ENCODE measurements at regions not wholly inside any gene's neighbourhood (a gene's known extent, or its start where the extent isn't known, plus 50 kb on each side); places are given as distances from the start of the nearest gene placed in this dataset.

GRCh38 chr17:71765437-71765836, 355.4 kb upstream of the SOX9 start:
- no peak overlapping the region for H3K4me3 ChIP-seq (ENCODE audit: insufficient read depth, low read length, poor library complexity, severe bottlenecking)
- H3K9me2 ChIP-seq (replicated peaks; ENCODE audit: insufficient read depth, low read length) = no peaks in the 10 kb centered on the region
- H3K9ac ChIP-seq (ENCODE audit: low read length) = no peak overlapping the region
- H3K4me2 ChIP-seq (ENCODE audit: low read depth, low read length, poor library complexity, severe bottlenecking) = no peak overlapping the region
- no peaks in the 10 kb centered on the region for H4K20me1 ChIP-seq (ENCODE audit: low read depth, low read length)
- H3F3A ChIP-seq (ENCODE audit: insufficient read depth) = no peaks in the 10 kb centered on the region
- H3K36me3 ChIP-seq (ENCODE audit: low read length) = no peaks in the 10 kb centered on the region
- TF ChIP-seq CTCF (IDR thresholded peaks at IDR 0.05; ENCODE audit: insufficient read depth, low read length, poor library complexity, severe bottlenecking) = no peak
- no peak for TF ChIP-seq EZH2phosphoT487 (conservative IDR thresholded peaks at IDR 0.05; ENCODE audit: low read length)
- no peak overlapping the region for H2AFZ ChIP-seq (ENCODE audit: low read depth, low read length, severe bottlenecking)
- H3K27me3 ChIP-seq (ENCODE audit: low read length) = no peaks in the 10 kb centered on the region; the same call in 1 of the 2 replicates
- H3K27ac ChIP-seq (ENCODE audit: low read depth, low read length) = no peak overlapping the region
- H3K79me2 ChIP-seq (ENCODE audit: insufficient read depth, low read length) = no peaks in the 10 kb centered on the region
- no peaks in the 10 kb centered on the region for H3K9me3 ChIP-seq (ENCODE audit: insufficient read depth, low read length)

GRCh38 chr17:71769850-71770249, 351.0 kb upstream of the SOX9 start:
- H3K27me3 ChIP-seq (ENCODE audit: low read length) = no peaks in the 10 kb centered on the region; the same call in 1 of the 2 replicates
- H3K9ac ChIP-seq (ENCODE audit: low read length) = no peak overlapping the region
- H3K4me2 ChIP-seq (ENCODE audit: low read depth, low read length, poor library complexity, severe bottlenecking) = no peak overlapping the region
- H3K9me3 ChIP-seq (ENCODE audit: insufficient read depth, low read length) = no peaks in the 10 kb centered on the region
- no peak overlapping the region for H2AFZ ChIP-seq (ENCODE audit: low read depth, low read length, severe bottlenecking)
- no peaks in the 10 kb centered on the region for H3K36me3 ChIP-seq (ENCODE audit: low read length)
- H3K9me2 ChIP-seq (replicated peaks; ENCODE audit: insufficient read depth, low read length) = no peaks in the 10 kb centered on the region
- H3K4me3 ChIP-seq (ENCODE audit: insufficient read depth, low read length, poor library complexity, severe bottlenecking) = no peak overlapping the region
- no peak overlapping the region for H3K27ac ChIP-seq (ENCODE audit: low read depth, low read length)
- H3K79me2 ChIP-seq (ENCODE audit: insufficient read depth, low read length) = no peaks in the 10 kb centered on the region
- H4K20me1 ChIP-seq (ENCODE audit: low read depth, low read length) = no peaks in the 10 kb centered on the region
- no peak for TF ChIP-seq EZH2phosphoT487 (conservative IDR thresholded peaks at IDR 0.05; ENCODE audit: low read length)
- no peak for TF ChIP-seq CTCF (IDR thresholded peaks at IDR 0.05; ENCODE audit: insufficient read depth, low read length, poor library complexity, severe bottlenecking)
- no peaks in the 10 kb centered on the region for H3F3A ChIP-seq (ENCODE audit: insufficient read depth)

GRCh38 chr17:71777048-71777640, 343.7 kb upstream of the SOX9 start:
- H3F3A ChIP-seq (ENCODE audit: insufficient read depth) = no peaks in the 10 kb centered on the region
- H3K27me3 ChIP-seq (ENCODE audit: low read length) = no peaks in the 10 kb centered on the region
- no peak overlapping the region for H3K9ac ChIP-seq (ENCODE audit: low read length)
- H3K27ac ChIP-seq (ENCODE audit: low read depth, low read length) = no peak overlapping the region
- TF ChIP-seq EZH2phosphoT487 (conservative IDR thresholded peaks at IDR 0.05; ENCODE audit: low read length) = no peak
- no peak for TF ChIP-seq CTCF (IDR thresholded peaks at IDR 0.05; ENCODE audit: insufficient read depth, low read length, poor library complexity, severe bottlenecking)
- no peaks in the 10 kb centered on the region for H3K36me3 ChIP-seq (ENCODE audit: low read length)
- no peaks in the 10 kb centered on the region for H3K9me3 ChIP-seq (ENCODE audit: insufficient read depth, low read length)
- H3K9me2 ChIP-seq (replicated peaks; ENCODE audit: insufficient read depth, low read length) = no peaks in the 10 kb centered on the region
- H3K79me2 ChIP-seq (ENCODE audit: insufficient read depth, low read length) = no peaks in the 10 kb centered on the region
- no peak overlapping the region for H3K4me3 ChIP-seq (ENCODE audit: insufficient read depth, low read length, poor library complexity, severe bottlenecking)
- H4K20me1 ChIP-seq (ENCODE audit: low read depth, low read length) = no peaks in the 10 kb centered on the region
- no peak overlapping the region for H3K4me2 ChIP-seq (ENCODE audit: low read depth, low read length, poor library complexity, severe bottlenecking)
- no peak overlapping the region for H2AFZ ChIP-seq (ENCODE audit: low read depth, low read length, severe bottlenecking)
